Central memory CD8-positive, alpha-beta T cell (primary cell): ENCODE measurements at regions not wholly inside any gene's neighbourhood (a gene's known extent, or its start where the extent isn't known, plus 50 kb on each side); places are given as distances from the start of the nearest gene placed in this dataset.

Source experiments
- ATAC-seq: fragments of 150-1000 bp; cut with Tn5 transposase; replicated peaks from 2 replicates; pipeline ENCODE4 v1.10.0; 2022; ENCODE audit warnings: mild to moderate bottlenecking, moderate FRiP score, moderate number of reproducible peaks; ENCODE audit not compliant: poor library complexity, severe bottlenecking; ENCODE audit errors: extremely low read depth
- DNase-seq, 2 donors: peaks; one replicate each; pipeline ENCODE4 v3.0.0; 2021; ENCODE audit warnings: low spot score in 2 of 2
- H3K27ac Mint-ChIP-seq: one replicate; pipeline ENCODE4 v1.8.0; 2022; ENCODE audit warnings: low read depth, mild to moderate bottlenecking, moderate library complexity, mixed read lengths
- H3K27me3 Mint-ChIP-seq: one replicate; pipeline ENCODE4 v1.8.0; 2022; ENCODE audit warnings: mixed read lengths
- H3K36me3 Mint-ChIP-seq: one replicate; pipeline ENCODE4 v1.8.0; 2022; ENCODE audit warnings: mild to moderate bottlenecking, moderate library complexity, mixed read lengths; ENCODE audit not compliant: insufficient read depth
- H3K4me1 Mint-ChIP-seq: one replicate; pipeline ENCODE4 v1.8.0; 2022; ENCODE audit warnings: mixed read lengths
- H3K4me3 Mint-ChIP-seq: one replicate; pipeline ENCODE4 v1.8.0; 2022; ENCODE audit warnings: mild to moderate bottlenecking, moderate library complexity, mixed read lengths
- H3K9me3 Mint-ChIP-seq: one replicate; pipeline ENCODE4 v1.8.0; 2022; ENCODE audit warnings: mixed read lengths

DNA sequence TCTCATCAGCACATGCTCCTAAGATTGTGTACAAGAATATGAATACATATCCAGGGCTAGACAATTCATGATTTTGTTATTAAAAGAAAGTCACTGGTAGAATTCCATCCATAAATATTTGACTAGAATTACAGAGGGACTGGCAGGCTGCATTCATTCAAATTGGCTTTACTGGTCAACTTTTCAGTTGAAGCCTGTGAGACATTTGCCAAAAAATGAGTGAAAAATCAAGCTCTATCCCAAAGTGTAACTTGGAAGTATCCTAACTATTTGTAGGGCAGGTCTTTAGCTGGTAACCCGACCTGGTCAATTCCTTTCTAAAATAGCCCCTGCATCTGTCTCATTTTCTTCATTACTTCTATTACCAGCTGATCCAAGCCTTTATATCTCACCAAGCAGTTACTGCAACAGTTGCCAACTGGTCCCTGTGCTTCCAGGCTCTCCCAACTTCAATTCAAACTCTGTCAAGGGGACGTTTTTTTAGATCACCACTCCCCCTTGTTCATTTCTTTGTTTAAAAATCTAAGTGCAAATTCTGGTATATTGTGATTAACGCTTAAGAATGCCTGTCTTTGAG lies 173.1 kb upstream of the TBL1XR1 start:
- Mint-ChIP-seq H3K27me3 (no peaks in the 10 kb centered on the region), H3K4me3 (no peak overlapping the region), H3K27ac (no peak overlapping the region), H3K9me3 (no peaks in the 10 kb centered on the region), H3K4me1 (no peaks in the 10 kb centered on the region), H3K36me3 (no peaks in the 10 kb centered on the region)
- no peak for ATAC-seq
- DNase-seq, result no peak

- Mint-ChIP-seq H3K4me3 (no peak overlapping the region), H3K36me3 (no peaks in the 10 kb centered on the region), H3K27ac (no peak overlapping the region), H3K9me3 (no peaks in the 10 kb centered on the region), H3K27me3 (no peaks in the 10 kb centered on the region), H3K4me1 (no peaks in the 10 kb centered on the region)
- DNase-seq, result no peak
- ATAC-seq, result no peak
Observed at GRCh38 chr3:177371146-177371545, 173.9 kb upstream of the TBL1XR1 start.

- no peaks in the 10 kb centered on the region for H3K27me3 Mint-ChIP-seq
- H3K4me1 Mint-ChIP-seq, result no peaks in the 10 kb centered on the region
- no peaks in the 10 kb centered on the region for H3K36me3 Mint-ChIP-seq
- DNase-seq (no peak), ATAC-seq (no peak)
- H3K9me3 Mint-ChIP-seq, result no peaks in the 10 kb centered on the region
- H3K27ac Mint-ChIP-seq, result no peak overlapping the region
- H3K4me3 Mint-ChIP-seq, result no peak overlapping the region
Observed at GRCh38 chr3:177371888-177372287, 174.6 kb upstream of the TBL1XR1 start.

GRCh38 chr3:177374323-177374722 lies 177.0 kb upstream of the TBL1XR1 start:
- no peaks in the 10 kb centered on the region for H3K4me1 Mint-ChIP-seq
- DNase-seq (no peak), ATAC-seq (no peak)
- no peaks in the 10 kb centered on the region for H3K36me3 Mint-ChIP-seq
- no peak overlapping the region for H3K27ac Mint-ChIP-seq
- H3K27me3 Mint-ChIP-seq, result no peaks in the 10 kb centered on the region
- no peaks in the 10 kb centered on the region for H3K9me3 Mint-ChIP-seq
- H3K4me3 Mint-ChIP-seq, result no peak overlapping the region

GRCh38 chr3:177375316-177375715 lies 178.0 kb upstream of the TBL1XR1 start:
- no peak for ATAC-seq
- Mint-ChIP-seq H3K36me3 (peaks cover 1% of the 10 kb centered on the region), H3K27me3 (no peaks in the 10 kb centered on the region), H3K9me3 (no peaks in the 10 kb centered on the region), H3K4me3 (no peak overlapping the region), H3K4me1 (no peaks in the 10 kb centered on the region), H3K27ac (no peak overlapping the region)
- DNase-seq, result no peak

DNA sequence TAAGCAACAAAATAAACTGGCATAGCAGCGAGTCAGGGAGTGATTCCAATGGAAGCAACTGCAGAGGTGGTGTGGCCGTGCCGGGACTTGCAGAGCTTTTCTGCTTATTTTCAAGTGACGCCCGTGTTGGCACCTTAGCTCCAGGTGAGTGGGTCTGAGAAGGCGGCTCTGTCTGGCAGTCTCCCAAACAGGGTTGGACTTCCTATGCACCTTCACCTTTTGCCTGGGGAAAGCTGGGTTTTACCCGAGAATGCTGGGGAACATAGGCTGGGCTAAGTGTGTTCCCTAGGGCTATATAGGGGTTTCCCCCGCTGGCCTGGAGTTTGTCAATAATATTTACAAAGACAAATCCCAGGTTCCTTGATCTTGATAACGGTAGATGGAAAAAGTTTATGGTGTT lies 179.9 kb upstream of the TBL1XR1 start:
- no peaks in the 10 kb centered on the region for H3K9me3 Mint-ChIP-seq
- no peaks in the 10 kb centered on the region for H3K4me1 Mint-ChIP-seq
- peak overlapping the region; percentile 51 for H3K27ac Mint-ChIP-seq
- H3K27me3 Mint-ChIP-seq, result no peaks in the 10 kb centered on the region
- DNase-seq (no peak), ATAC-seq (no peak)
- peaks cover 1% of the 10 kb centered on the region for H3K36me3 Mint-ChIP-seq
- no peak overlapping the region for H3K4me3 Mint-ChIP-seq

DNA sequence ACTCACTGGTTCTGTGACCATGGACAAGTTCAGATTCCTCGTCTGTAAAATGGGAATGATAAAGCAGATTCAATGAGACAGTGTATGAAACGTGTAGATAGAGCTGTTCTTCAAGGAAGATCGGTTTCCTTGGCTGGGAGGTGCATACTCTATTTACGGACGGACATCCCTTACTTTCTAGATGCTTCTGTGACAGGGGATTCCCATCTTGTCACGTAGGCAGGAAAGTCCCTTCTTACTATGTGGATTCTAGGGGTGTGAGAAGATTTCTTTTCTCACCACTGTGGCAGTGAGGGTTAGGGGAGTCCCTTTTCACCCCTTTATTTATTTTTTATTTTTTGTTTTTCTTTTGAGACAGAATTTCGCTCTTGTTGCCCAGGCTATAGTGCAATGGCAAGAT lies 180.9 kb upstream of the TBL1XR1 start:
- H3K27ac Mint-ChIP-seq, result no peak overlapping the region
- ATAC-seq, result peak; percentile 67

GRCh38 chr3:177379045-177379444 lies 181.8 kb upstream of the TBL1XR1 start:
- no peak for ATAC-seq
- Mint-ChIP-seq H3K36me3 (peaks cover 1% of the 10 kb centered on the region), H3K4me1 (no peaks in the 10 kb centered on the region), H3K27me3 (no peaks in the 10 kb centered on the region), H3K4me3 (no peak overlapping the region), H3K27ac (no peak overlapping the region), H3K9me3 (no peaks in the 10 kb centered on the region)
- no peak for DNase-seq

More for the DNA sequence above, 180.9 kb upstream of the TBL1XR1 start:
- Mint-ChIP-seq H3K36me3 (peaks cover 1% of the 10 kb centered on the region), H3K4me1 (no peaks in the 10 kb centered on the region), H3K27me3 (no peaks in the 10 kb centered on the region), H3K4me3 (no peak overlapping the region), H3K9me3 (no peaks in the 10 kb centered on the region)
- DNase-seq, result no peak

- ATAC-seq, result no peak
- no peak overlapping the region for H3K4me3 Mint-ChIP-seq
- no peaks in the 10 kb centered on the region for H3K27me3 Mint-ChIP-seq
- H3K4me1 Mint-ChIP-seq, result no peaks in the 10 kb centered on the region
- no peak overlapping the region for H3K27ac Mint-ChIP-seq
- H3K36me3 Mint-ChIP-seq, result peaks cover 1% of the 10 kb centered on the region
- no peaks in the 10 kb centered on the region for H3K9me3 Mint-ChIP-seq
- no peak for DNase-seq
Observed at GRCh38 chr3:177381070-177381469, 183.8 kb upstream of the TBL1XR1 start.

GRCh38 chr3:177382944-177383343 lies 185.7 kb upstream of the TBL1XR1 start:
- Mint-ChIP-seq H3K27me3 (no peaks in the 10 kb centered on the region), H3K9me3 (no peaks in the 10 kb centered on the region), H3K4me3 (no peak overlapping the region), H3K27ac (no peak overlapping the region), H3K36me3 (peaks cover 1% of the 10 kb centered on the region), H3K4me1 (no peaks in the 10 kb centered on the region)
- ATAC-seq, result no peak
- no peak for DNase-seq

- no peaks in the 10 kb centered on the region for H3K36me3 Mint-ChIP-seq
- no peak for ATAC-seq
- H3K4me1 Mint-ChIP-seq, result no peaks in the 10 kb centered on the region
- DNase-seq, result no peak
- no peaks in the 10 kb centered on the region for H3K27me3 Mint-ChIP-seq
- H3K9me3 Mint-ChIP-seq, result no peaks in the 10 kb centered on the region
- H3K27ac Mint-ChIP-seq, result no peak overlapping the region
- H3K4me3 Mint-ChIP-seq, result no peak overlapping the region
Observed at GRCh38 chr3:177385186-177385585, 187.9 kb upstream of the TBL1XR1 start.

GRCh38 chr3:177385831-177386301 lies 188.6 kb upstream of the TBL1XR1 start:
- ATAC-seq, result no peak
- no peaks in the 10 kb centered on the region for H3K27me3 Mint-ChIP-seq
- no peaks in the 10 kb centered on the region for H3K4me1 Mint-ChIP-seq
- H3K36me3 Mint-ChIP-seq, result no peaks in the 10 kb centered on the region
- H3K9me3 Mint-ChIP-seq, result no peaks in the 10 kb centered on the region
- DNase-seq, result no peak
- H3K4me3 Mint-ChIP-seq, result no peak overlapping the region
- no peak overlapping the region for H3K27ac Mint-ChIP-seq

DNA sequence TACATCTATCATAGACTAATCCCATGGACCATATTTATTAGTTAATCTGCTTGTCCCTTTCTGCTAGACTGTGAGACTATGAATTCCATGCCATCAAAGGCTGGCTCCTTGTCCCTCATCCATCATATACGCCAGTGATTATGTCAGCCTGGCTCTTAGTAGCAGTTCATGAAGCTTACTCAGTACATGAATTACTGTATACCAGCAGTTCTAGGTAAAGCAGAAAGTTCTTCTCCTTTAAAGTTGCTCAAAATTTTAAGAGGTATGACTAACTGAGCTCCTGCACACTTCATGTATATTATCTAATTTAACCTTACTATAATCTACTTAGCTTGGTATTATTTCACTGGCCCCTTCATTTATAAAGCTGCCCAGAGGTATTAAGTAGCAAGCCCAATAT lies 190.9 kb upstream of the TBL1XR1 start:
- ATAC-seq (no peak), DNase-seq (no peak)
- H3K9me3 Mint-ChIP-seq, result no peaks in the 10 kb centered on the region
- no peak overlapping the region for H3K4me3 Mint-ChIP-seq
- H3K27ac Mint-ChIP-seq, result no peak overlapping the region
- no peaks in the 10 kb centered on the region for H3K4me1 Mint-ChIP-seq
- no peaks in the 10 kb centered on the region for H3K36me3 Mint-ChIP-seq
- H3K27me3 Mint-ChIP-seq, result no peaks in the 10 kb centered on the region
